ENCODE measurements at regions not wholly inside any gene's neighbourhood (a gene's known extent, or its start where the extent isn't known, plus 50 kb on each side); places are given as distances from the start of the nearest gene placed in this dataset.
"Not testable (repeated sequence)": the region's sequence is repeated elsewhere in the genome, so short reads cannot be mapped to it uniquely, and the experiment has no call there.

GRCh38 chr10:108037061-108037460 is 872.6 kb upstream of the SORCS1 start:
- no peak for DNase-seq

GRCh38 chr10:108036265-108036664 is 871.8 kb upstream of the SORCS1 start:
- DNase-seq = no peak

- DNase-seq = no peak
Observed at GRCh38 chr10:108034829-108035228, 870.3 kb upstream of the SORCS1 start.

GRCh38 chr10:108033518-108033917 is 869.0 kb upstream of the SORCS1 start:
- DNase-seq = not testable (repeated sequence)

GRCh38 chr10:108031505-108031904 is 867.0 kb upstream of the SORCS1 start:
- DNase-seq = no peak

GRCh38 chr10:108014902-108015177 is 850.3 kb upstream of the SORCS1 start:
- DNase-seq = no peak

GRCh38 chr10:108014145-108014901 is 849.8 kb upstream of the SORCS1 start:
- no peak for DNase-seq

- DNase-seq = no peak
Observed at GRCh38 chr10:108005627-108006026, 841.1 kb upstream of the SORCS1 start.

- no peak for DNase-seq
Observed at GRCh38 chr10:108003576-108003975, 839.1 kb upstream of the SORCS1 start.

- no peak for DNase-seq
Observed at GRCh38 chr10:108003061-108003460, 838.6 kb upstream of the SORCS1 start.

GRCh38 chr10:108000365-108000764 is 835.9 kb upstream of the SORCS1 start:
- DNase-seq = no peak

GRCh38 chr10:107994621-107995270 is 830.2 kb upstream of the SORCS1 start:
- DNase-seq = no peak

- DNase-seq = no peak
Observed at GRCh38 chr10:107986571-107986970, 822.1 kb upstream of the SORCS1 start.

- no peak for DNase-seq
Observed at GRCh38 chr10:107984581-107984980, 820.1 kb upstream of the SORCS1 start.

GRCh38 chr10:107984149-107984548 is 819.6 kb upstream of the SORCS1 start:
- no peak for DNase-seq

- DNase-seq = no peak
Observed at GRCh38 chr10:107978455-107978854, 813.9 kb upstream of the SORCS1 start.

GRCh38 chr10:107971973-107972372 is 807.5 kb upstream of the SORCS1 start:
- no peak for DNase-seq

- no peak for DNase-seq
Observed at GRCh38 chr10:107971411-107971810, 806.9 kb upstream of the SORCS1 start.

- DNase-seq = no peak
Observed at GRCh38 chr10:107970512-107970911, 806.0 kb upstream of the SORCS1 start.

- no peak for DNase-seq
Observed at GRCh38 chr10:107969936-107970335, 805.4 kb upstream of the SORCS1 start.

GRCh38 chr10:107966826-107967225 is 802.3 kb upstream of the SORCS1 start:
- no peak for DNase-seq

GRCh38 chr10:107952649-107953556 is 788.4 kb upstream of the SORCS1 start:
- no peak for DNase-seq

GRCh38 chr10:107950411-107951062 is 786.0 kb upstream of the SORCS1 start:
- not testable (repeated sequence) for DNase-seq

Measured in SW 1271 (cell line).